ENCODE measurements at regions not wholly inside any gene's neighbourhood (a gene's known extent, or its start where the extent isn't known, plus 50 kb on each side); places are given as distances from the start of the nearest gene placed in this dataset.

- DNase-seq, result no peak
These were observed 54.8 kb downstream of the CCDC71L start for GRCh38 chr7:106606120-106606519.

- no peak for DNase-seq
These were observed 56.0 kb downstream of the CCDC71L start for GRCh38 chr7:106604971-106605370.

- no peak for DNase-seq
These were observed 56.5 kb downstream of the CCDC71L start for GRCh38 chr7:106604303-106604924.

- DNase-seq, result no peak
These were observed 57.6 kb downstream of the CCDC71L start for GRCh38 chr7:106603346-106603745.

GRCh38 chr7:106602062-106602461, 58.9 kb downstream of the CCDC71L start:
- DNase-seq, result no peak

- DNase-seq, result no peak
These were observed 60.2 kb downstream of the CCDC71L start for GRCh38 chr7:106600569-106601373.

- DNase-seq, result peak; percentile 71
These were observed 61.6 kb downstream of the CCDC71L start for GRCh38 chr7:106599343-106599698.

- DNase-seq, result peak; percentile 81
These were observed 62.2 kb downstream of the CCDC71L start for GRCh38 chr7:106598663-106599342.

- no peak for DNase-seq
These were observed 63.0 kb downstream of the CCDC71L start for GRCh38 chr7:106597751-106598546.

- DNase-seq, result no peak
These were observed 63.9 kb downstream of the CCDC71L start for GRCh38 chr7:106597014-106597413.

- no peak for DNase-seq
These were observed 65.0 kb downstream of the CCDC71L start for GRCh38 chr7:106595922-106596321.

- DNase-seq, result no peak
These were observed 67.9 kb downstream of the CCDC71L start for GRCh38 chr7:106593028-106593417.

- DNase-seq, result no peak
These were observed 68.5 kb downstream of the CCDC71L start for GRCh38 chr7:106592282-106593027.

- no peak for DNase-seq
These were observed 69.8 kb downstream of the CCDC71L start for GRCh38 chr7:106591146-106591545.

- DNase-seq, result no peak
These were observed 70.6 kb downstream of the CCDC71L start for GRCh38 chr7:106590209-106590816.

- no peak for DNase-seq
These were observed 71.6 kb downstream of the CCDC71L start for GRCh38 chr7:106589198-106589879.

- no peak for DNase-seq
These were observed 72.3 kb downstream of the CCDC71L start for GRCh38 chr7:106588422-106589197.

- no peak for DNase-seq
These were observed 75.8 kb downstream of the CCDC71L start for GRCh38 chr7:106584914-106585759.
